SK-N-SH (cell line): ENCODE measurements at regions not wholly inside any gene's neighbourhood (a gene's known extent, or its start where the extent isn't known, plus 50 kb on each side); places are given as distances from the start of the nearest gene placed in this dataset.

Source experiments
- EZH2phosphoT487 ChIP-seq: fragments of 200-600 bp; sonication (generic); IDR thresholded peaks from 2 replicates; pipeline ENCODE4 v1.6.1; 2017; ENCODE audit warnings: low read depth, mixed run types, mild to moderate bottlenecking, antibody characterized with exemption, moderate library complexity, borderline replicate concordance
- POLR2AphosphoS5 ChIP-seq: IDR thresholded peaks from 2 replicates; pipeline ENCODE4 v1.6.1; 2012; ENCODE audit warnings: low read depth, low read length
- RCOR1 ChIP-seq: fragments of 150-350 bp; IDR thresholded peaks from 2 replicates; pipeline ENCODE4 v1.6.1; 2017; ENCODE audit warnings: antibody characterized with exemption, low read length

DNA sequence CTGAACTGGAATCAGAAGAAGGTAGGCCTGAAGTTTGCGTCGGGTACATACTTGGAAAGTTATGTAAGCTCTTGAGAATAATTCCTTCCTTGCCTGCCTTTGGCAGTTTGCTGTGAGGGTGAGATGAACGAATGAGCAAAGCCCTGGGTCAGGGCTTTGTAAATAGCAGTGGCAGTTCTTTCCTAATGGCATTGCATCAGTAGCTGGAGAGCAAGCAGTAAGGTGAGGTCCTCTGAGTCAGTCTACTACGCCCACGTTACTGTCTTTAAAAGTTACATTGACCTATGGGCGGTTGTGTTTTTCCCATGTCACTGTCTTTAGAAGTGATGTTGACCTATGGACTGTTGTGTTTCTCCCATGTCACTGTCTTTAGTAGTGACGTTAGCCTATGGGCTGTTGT lies 179.1 kb upstream of the E2F8 start:
- TF ChIP-seq EZH2phosphoT487 (no peak), POLR2AphosphoS5 (no peak), RCOR1 (no peak)
